ENCODE measurements at regions not wholly inside any gene's neighbourhood (a gene's known extent, or its start where the extent isn't known, plus 50 kb on each side); places are given as distances from the start of the nearest gene placed in this dataset.
A peak's percentile ranks its signal among the peaks of the same experiment; 100 is the strongest.
"Not testable (repeated sequence)": the region's sequence is repeated elsewhere in the genome, so short reads cannot be mapped to it uniquely, and the experiment has no call there.

GRCh38 chr21:13704849-13705387 lies 95.3 kb downstream of the POTED start:
- not testable (repeated sequence) for DNase-seq (ENCODE audit: low spot score)
- ATAC-seq, result peak; percentile 37
